DND-41 (cell line): ENCODE measurements at regions not wholly inside any gene's neighbourhood (a gene's known extent, or its start where the extent isn't known, plus 50 kb on each side); places are given as distances from the start of the nearest gene placed in this dataset.

Experiments used
- ATAC-seq: fragments of 200-7000 bp; cut with Tn5 transposase; 3 replicates; pipeline ENCODE4 v1.9.1; 2021; ENCODE audit warnings: low read depth; ENCODE audit not compliant: insufficient read depth
- DNase-seq: peaks from one replicate; pipeline ENCODE4 v3.0.0-alpha.2; 2020
- H2AFZ ChIP-seq: 2 replicates; pipeline ENCODE4 v1.6.0; 2012; ENCODE audit warnings: low read depth, low read length
- H3K27ac ChIP-seq: 2 replicates; pipeline ENCODE4 v1.5.1; 2012; ENCODE audit warnings: low read length, inconsistent platforms
- H3K27me3 ChIP-seq: fragments of 200-600 bp; sonication (generic); 2 replicates; pipeline ENCODE4 v1.6.0; 2012; ENCODE audit warnings: low read length, mild to moderate bottlenecking, inconsistent platforms; ENCODE audit not compliant: insufficient read depth, poor library complexity
- H3K36me3 ChIP-seq: 2 replicates; pipeline ENCODE4 v1.5.1; 2012; ENCODE audit warnings: low read length, inconsistent platforms; ENCODE audit not compliant: insufficient read depth
- H3K4me1 ChIP-seq: 2 replicates; pipeline ENCODE4 v1.5.1; 2012; ENCODE audit warnings: mild to moderate bottlenecking, low read length; ENCODE audit not compliant: insufficient read depth
- H3K4me2 ChIP-seq: 2 replicates; pipeline ENCODE4 v1.6.0; 2012; ENCODE audit warnings: mild to moderate bottlenecking, moderate library complexity, low read length, inconsistent platforms; ENCODE audit not compliant: insufficient read depth
- H3K4me3 ChIP-seq, 2 experiments: fragments of 200-600 bp in 1 of 2; shearing (Covaris generic) in 1 of 2; 2 replicates each; pipeline ENCODE4 v1.5.1; 2012 to 2016; ENCODE audit warnings: inconsistent platforms in 2 of 2, low read length in 2 of 2, mild to moderate bottlenecking in 2 of 2, low read depth in 1 of 2, moderate library complexity in 1 of 2
- H3K79me2 ChIP-seq: 2 replicates; pipeline ENCODE4 v1.6.0; 2012; ENCODE audit warnings: low read length, inconsistent platforms; ENCODE audit not compliant: insufficient read depth
- H3K9ac ChIP-seq: 2 replicates; pipeline ENCODE4 v1.6.0; 2012; ENCODE audit warnings: low read depth, mild to moderate bottlenecking, inconsistent platforms, low read length, moderate library complexity
- H3K9me3 ChIP-seq: 2 replicates; pipeline ENCODE4 v1.5.1; 2012; ENCODE audit warnings: low read length, moderate library complexity, mild to moderate bottlenecking, inconsistent platforms; ENCODE audit not compliant: insufficient read depth, severe bottlenecking
- H4K20me1 ChIP-seq: 2 replicates; pipeline ENCODE4 v1.6.0; 2012; ENCODE audit warnings: low read length; ENCODE audit not compliant: insufficient read depth
- EZH2 ChIP-seq: IDR thresholded peaks from 3 replicates; pipeline ENCODE4 v1.6.1; 2012; ENCODE audit warnings: borderline replicate concordance, low read depth, mild to moderate bottlenecking, moderate library complexity, low read length, inconsistent platforms; ENCODE audit not compliant: severe bottlenecking
- TF ChIP-seq, protein P1 (sequence below): IDR thresholded peaks from 2 replicates; pipeline ENCODE4 v1.5.1; 2012; ENCODE audit warnings: borderline replicate concordance, low read length, moderate library complexity, mild to moderate bottlenecking; ENCODE audit not compliant: poor library complexity, severe bottlenecking; ENCODE audit errors: extremely low read depth

DNA sequence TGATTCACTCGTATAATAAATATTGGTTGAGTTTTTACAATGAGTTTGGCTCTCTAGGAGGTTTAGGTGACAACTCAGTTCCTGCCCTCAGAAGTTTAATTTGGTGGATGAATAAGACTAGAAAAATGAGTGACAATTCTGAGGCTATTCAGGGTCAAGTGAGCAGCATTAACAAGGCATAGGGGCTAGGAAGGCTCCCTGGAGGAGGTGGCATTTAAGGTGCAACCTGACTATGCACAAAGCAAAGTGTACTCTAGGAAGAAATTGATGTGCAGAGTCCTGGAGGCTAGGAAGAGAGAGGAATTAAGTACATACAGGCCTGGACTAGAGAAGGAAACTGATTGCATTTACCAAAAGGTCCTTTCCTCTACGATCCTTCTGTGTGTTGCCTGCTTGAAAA lies 440.3 kb downstream of the MED13L start:
- Histone ChIP-seq H3K9ac (no peak overlapping the region), H3K4me2 (no peak overlapping the region), H4K20me1 (no peaks in the 10 kb centered on the region), H3K27me3 (peaks cover 8% of the 10 kb centered on the region), H3K9me3 (no peaks in the 10 kb centered on the region), H3K4me3 (no peak overlapping the region), H3K36me3 (no peaks in the 10 kb centered on the region), H2AFZ (no peak overlapping the region), H3K27ac (no peak overlapping the region), H3K4me1 (no peaks in the 10 kb centered on the region), H3K79me2 (no peaks in the 10 kb centered on the region)
- no peak for ATAC-seq
- DNase-seq, result no peak
- TF ChIP-seq, protein P1, sequence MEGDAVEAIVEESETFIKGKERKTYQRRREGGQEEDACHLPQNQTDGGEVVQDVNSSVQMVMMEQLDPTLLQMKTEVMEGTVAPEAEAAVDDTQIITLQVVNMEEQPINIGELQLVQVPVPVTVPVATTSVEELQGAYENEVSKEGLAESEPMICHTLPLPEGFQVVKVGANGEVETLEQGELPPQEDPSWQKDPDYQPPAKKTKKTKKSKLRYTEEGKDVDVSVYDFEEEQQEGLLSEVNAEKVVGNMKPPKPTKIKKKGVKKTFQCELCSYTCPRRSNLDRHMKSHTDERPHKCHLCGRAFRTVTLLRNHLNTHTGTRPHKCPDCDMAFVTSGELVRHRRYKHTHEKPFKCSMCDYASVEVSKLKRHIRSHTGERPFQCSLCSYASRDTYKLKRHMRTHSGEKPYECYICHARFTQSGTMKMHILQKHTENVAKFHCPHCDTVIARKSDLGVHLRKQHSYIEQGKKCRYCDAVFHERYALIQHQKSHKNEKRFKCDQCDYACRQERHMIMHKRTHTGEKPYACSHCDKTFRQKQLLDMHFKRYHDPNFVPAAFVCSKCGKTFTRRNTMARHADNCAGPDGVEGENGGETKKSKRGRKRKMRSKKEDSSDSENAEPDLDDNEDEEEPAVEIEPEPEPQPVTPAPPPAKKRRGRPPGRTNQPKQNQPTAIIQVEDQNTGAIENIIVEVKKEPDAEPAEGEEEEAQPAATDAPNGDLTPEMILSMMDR, result no peak
- TF ChIP-seq EZH2, result no peak

DNA sequence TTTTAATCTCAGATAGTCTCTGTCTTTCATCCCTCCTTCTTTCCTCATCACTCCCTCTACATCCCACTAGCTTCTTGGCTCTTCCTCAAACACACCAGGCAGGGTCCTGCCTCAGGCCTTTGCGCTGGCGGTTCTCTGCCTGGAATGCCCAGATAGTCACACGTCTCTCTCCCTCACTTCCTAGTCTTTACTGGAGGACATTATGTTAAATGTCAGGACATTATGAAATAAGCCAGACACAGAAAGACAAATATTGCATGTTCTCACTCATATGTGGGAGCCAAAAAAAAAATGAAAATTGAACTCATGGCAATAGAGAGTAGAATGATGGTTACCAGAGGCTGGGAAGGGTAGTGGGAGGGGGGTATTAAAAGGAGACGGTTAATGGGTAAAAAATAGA lies 442.0 kb downstream of the MED13L start:
- DNase-seq (no peak), ATAC-seq (no peak)
- H3K36me3 ChIP-seq, result no peaks in the 10 kb centered on the region
- H2AFZ ChIP-seq, result no peak overlapping the region
- no peaks in the 10 kb centered on the region for H4K20me1 ChIP-seq
- H3K4me1 ChIP-seq, result no peaks in the 10 kb centered on the region
- no peaks in the 10 kb centered on the region for H3K9me3 ChIP-seq
- no peak overlapping the region for H3K4me2 ChIP-seq
- no peak overlapping the region for H3K27ac ChIP-seq
- TF ChIP-seq EZH2, result no peak
- TF ChIP-seq, protein P1, result no peak
- H3K4me3 ChIP-seq, result no peak overlapping the region
- H3K9ac ChIP-seq, result no peak overlapping the region
- H3K79me2 ChIP-seq, result no peaks in the 10 kb centered on the region
- peaks cover 5% of the 10 kb centered on the region for H3K27me3 ChIP-seq

DNA sequence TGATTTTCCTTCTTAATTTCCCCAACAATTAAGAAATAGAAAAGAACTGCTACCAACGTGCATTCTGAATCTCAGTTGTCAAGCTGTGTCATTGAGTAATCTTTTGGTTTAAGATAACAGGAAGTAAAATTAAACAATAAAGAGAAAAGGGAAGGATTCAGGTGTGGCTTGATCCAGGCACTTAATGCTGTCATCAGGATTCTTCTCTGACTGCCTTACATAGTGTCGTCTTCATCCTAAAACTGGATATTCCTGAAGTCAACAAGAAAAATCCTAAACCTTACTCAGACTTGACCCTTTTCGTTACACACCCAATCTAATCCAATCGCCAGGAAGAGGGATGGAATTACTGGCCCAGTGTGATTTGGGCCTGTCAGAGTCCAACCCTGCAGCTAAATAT lies 443.8 kb downstream of the MED13L start:
- no peaks in the 10 kb centered on the region for H3K36me3 ChIP-seq
- ATAC-seq (no peak), DNase-seq (no peak)
- no peaks in the 10 kb centered on the region for H4K20me1 ChIP-seq
- TF ChIP-seq, protein P1, result no peak
- no peak for TF ChIP-seq EZH2
- no peak overlapping the region for H3K9ac ChIP-seq
- no peak overlapping the region for H3K27ac ChIP-seq
- no peak overlapping the region for H3K4me2 ChIP-seq
- H3K79me2 ChIP-seq, result no peaks in the 10 kb centered on the region
- no peak overlapping the region for H3K4me3 ChIP-seq
- no peaks in the 10 kb centered on the region for H3K4me1 ChIP-seq
- no peak overlapping the region for H2AFZ ChIP-seq
- H3K27me3 ChIP-seq, result peaks cover 5% of the 10 kb centered on the region
- H3K9me3 ChIP-seq, result no peaks in the 10 kb centered on the region

DNA sequence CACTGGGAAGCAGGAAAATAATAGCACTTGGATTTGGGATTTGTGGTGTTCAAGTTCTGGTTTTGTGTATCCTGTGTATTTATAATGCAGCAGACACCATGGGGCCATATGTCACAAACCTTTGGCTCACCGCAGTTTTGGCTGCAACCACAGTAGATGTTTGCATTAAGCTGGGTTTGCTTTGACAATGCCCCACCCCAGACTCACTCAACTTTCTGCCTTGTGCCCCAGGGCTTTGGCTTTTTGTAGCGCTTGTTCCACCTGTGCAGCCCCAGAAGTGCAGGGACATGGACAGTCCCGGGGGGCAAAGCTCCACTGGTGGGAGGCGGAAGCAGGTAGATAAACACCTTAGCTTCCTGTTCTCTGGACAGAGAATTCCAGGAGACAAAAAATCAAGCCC lies 446.9 kb downstream of the MED13L start:
- no peak for DNase-seq
- Histone ChIP-seq H3K9ac (no peak overlapping the region), H3K27me3 (peaks cover 5% of the 10 kb centered on the region), H3K4me2 (no peak overlapping the region), H3K4me3 (no peak overlapping the region), H2AFZ (no peak overlapping the region), H3K4me1 (no peaks in the 10 kb centered on the region), H4K20me1 (no peaks in the 10 kb centered on the region), H3K36me3 (no peaks in the 10 kb centered on the region), H3K79me2 (no peaks in the 10 kb centered on the region), H3K27ac (no peak overlapping the region), H3K9me3 (no peaks in the 10 kb centered on the region)
- TF ChIP-seq EZH2, result no peak
- TF ChIP-seq, protein P1, result no peak
- no peak for ATAC-seq
